ENCODE measurements at regions not wholly inside any gene's neighbourhood (a gene's known extent, or its start where the extent isn't known, plus 50 kb on each side); places are given as distances from the start of the nearest gene placed in this dataset.

- intact Hi-C loops (cut with DNase I): no loop called here
- no peak for DNase-seq
Measured at GRCh38 chr3:17945018-17945798, 202.8 kb upstream of the TBC1D5 start.

GRCh38 chr3:17942856-17943255 is 200.4 kb upstream of the TBC1D5 start:
- no peak for DNase-seq
- intact Hi-C loops (cut with DNase I): no loop called here

GRCh38 chr3:17941766-17942165 is 199.3 kb upstream of the TBC1D5 start:
- intact Hi-C loops (cut with DNase I): no loop called here
- DNase-seq: no peak

- DNase-seq: no peak
- intact Hi-C loops (cut with DNase I): no loop called here
Measured at GRCh38 chr3:17941152-17941551, 198.7 kb upstream of the TBC1D5 start.

GRCh38 chr3:17939157-17939556 is 196.7 kb upstream of the TBC1D5 start:
- intact Hi-C loops (cut with DNase I): no loop called here
- DNase-seq: peak in 1 of 42 donors; percentile 4

- peak in 2 of 42 donors; percentile 7 to 10 for DNase-seq
- intact Hi-C loops (cut with DNase I): no loop called here
Measured at GRCh38 chr3:17938313-17938712, 195.9 kb upstream of the TBC1D5 start.

- no peak for DNase-seq
Measured at GRCh38 chr3:17936736-17937480, 194.5 kb upstream of the TBC1D5 start.

GRCh38 chr3:17935222-17935621 is 192.8 kb upstream of the TBC1D5 start:
- no peak for DNase-seq
- intact Hi-C loops (cut with DNase I): no loop called here

More at GRCh38 chr3:17936736-17937480, 194.5 kb upstream of the TBC1D5 start:
- intact Hi-C loops (cut with DNase I): no loop called here

GRCh38 chr3:17932136-17932771 is 189.8 kb upstream of the TBC1D5 start:
- intact Hi-C loops (cut with DNase I): no loop called here
- DNase-seq: no peak

- no peak for DNase-seq
- intact Hi-C loops (cut with DNase I): no loop called here
Measured at GRCh38 chr3:17931131-17931530, 188.7 kb upstream of the TBC1D5 start.

GRCh38 chr3:17928502-17929145 is 186.2 kb upstream of the TBC1D5 start:
- intact Hi-C loops (cut with DNase I): no loop called here
- no peak for DNase-seq

- intact Hi-C loops (cut with DNase I): no loop called here
- no peak for DNase-seq
Measured at GRCh38 chr3:17927036-17927435, 184.6 kb upstream of the TBC1D5 start.

- intact Hi-C loops (cut with DNase I): no loop called here
- no peak for DNase-seq
Measured at GRCh38 chr3:17915341-17915740, 172.9 kb upstream of the TBC1D5 start.

GRCh38 chr3:17913359-17913758 is 170.9 kb upstream of the TBC1D5 start:
- intact Hi-C loops (cut with DNase I): no loop called here
- DNase-seq: no peak

GRCh38 chr3:17911986-17912760 is 169.7 kb upstream of the TBC1D5 start:
- intact Hi-C loops (cut with DNase I): no loop called here
- DNase-seq: no peak

GRCh38 chr3:17910922-17911321 is 168.5 kb upstream of the TBC1D5 start:
- DNase-seq: no peak
- intact Hi-C loops (cut with DNase I): no loop called here

- intact Hi-C loops (cut with DNase I): no loop called here
- no peak for DNase-seq
Measured at GRCh38 chr3:17909714-17910113, 167.3 kb upstream of the TBC1D5 start.

- DNase-seq: no peak
- intact Hi-C loops (cut with DNase I): no loop called here
Measured at GRCh38 chr3:17908399-17909191, 166.2 kb upstream of the TBC1D5 start.

Measured in head of caudate nucleus (tissue), 42 donors.